Hindlimb muscle (tissue), 1 donor: ENCODE measurements at regions not wholly inside any gene's neighbourhood (a gene's known extent, or its start where the extent isn't known, plus 50 kb on each side); places are given as distances from the start of the nearest gene placed in this dataset.
"Not testable (repeated sequence)": the region's sequence is repeated elsewhere in the genome, so short reads cannot be mapped to it uniquely, and the experiment has no call there.

ENCODE experiments used
- DNase-seq: peaks from one replicate; pipeline ENCODE4 v3.0.0-alpha.2; 2013

- DNase-seq, result no peak
These were observed 493.7 kb downstream of the TMX3 start for GRCh38 chr18:68221111-68221724.

GRCh38 chr18:68220458-68220857 is 494.4 kb downstream of the TMX3 start:
- DNase-seq, result no peak

- no peak for DNase-seq
These were observed 495.0 kb downstream of the TMX3 start for GRCh38 chr18:68219872-68220271.

- DNase-seq, result no peak
These were observed 495.6 kb downstream of the TMX3 start for GRCh38 chr18:68219274-68219673.

- DNase-seq, result no peak
These were observed 499.0 kb downstream of the TMX3 start for GRCh38 chr18:68215931-68216330.

- no peak for DNase-seq
These were observed 528.9 kb downstream of the TMX3 start for GRCh38 chr18:68186039-68186438.

GRCh38 chr18:68181956-68182355 is 533.0 kb downstream of the TMX3 start:
- no peak for DNase-seq

- no peak for DNase-seq
These were observed 535.1 kb downstream of the TMX3 start for GRCh38 chr18:68179811-68180210.

GRCh38 chr18:68178921-68179320 is 536.0 kb downstream of the TMX3 start:
- DNase-seq, result no peak

- no peak for DNase-seq
These were observed 536.9 kb downstream of the TMX3 start for GRCh38 chr18:68177807-68178702.

GRCh38 chr18:68176901-68177300 is 538.0 kb downstream of the TMX3 start:
- no peak for DNase-seq

- DNase-seq, result no peak
These were observed 541.9 kb downstream of the TMX3 start for GRCh38 chr18:68172842-68173549.

- DNase-seq, result no peak
These were observed 550.0 kb downstream of the TMX3 start for GRCh38 chr18:68164909-68165308.

- not testable (repeated sequence) for DNase-seq
These were observed 561.1 kb downstream of the TMX3 start for GRCh38 chr18:68153821-68154220.

GRCh38 chr18:68152770-68153169 is 562.1 kb downstream of the TMX3 start:
- DNase-seq, result no peak

- DNase-seq, result no peak
These were observed 563.9 kb downstream of the TMX3 start for GRCh38 chr18:68150961-68151360.

- no peak for DNase-seq
These were observed 566.0 kb downstream of the TMX3 start for GRCh38 chr18:68148863-68149262.

- no peak for DNase-seq
These were observed 567.2 kb downstream of the TMX3 start for GRCh38 chr18:68147728-68148127.

GRCh38 chr18:68121826-68122225 is 593.1 kb downstream of the TMX3 start:
- no peak for DNase-seq

- no peak for DNase-seq
These were observed 593.6 kb downstream of the TMX3 start for GRCh38 chr18:68121308-68121707.

GRCh38 chr18:68114989-68115388 is 598.5 kb upstream of the DSEL start:
- DNase-seq, result no peak

GRCh38 chr18:68104036-68104435 is 587.5 kb upstream of the DSEL start:
- no peak for DNase-seq

- DNase-seq, result no peak
These were observed 587.0 kb upstream of the DSEL start for GRCh38 chr18:68103561-68103960.

- DNase-seq, result no peak
These were observed 585.6 kb upstream of the DSEL start for GRCh38 chr18:68102117-68102516.
